CD4-positive, alpha-beta T cell treated with Interleukin-6 for 4 hours (primary cell): ENCODE measurements at regions not wholly inside any gene's neighbourhood (a gene's known extent, or its start where the extent isn't known, plus 50 kb on each side); places are given as distances from the start of the nearest gene placed in this dataset.

Experiments
- DNase-seq: peaks from one replicate; pipeline ENCODE4 v3.0.0-alpha.2; 2020; ENCODE audit warnings: mixed read lengths

GRCh38 chr13:62092536-62092935, 676.9 kb upstream of the PCDH20 start:
- DNase-seq = no peak

GRCh38 chr13:62088165-62088564, 672.5 kb upstream of the PCDH20 start:
- no peak for DNase-seq

GRCh38 chr13:62087124-62087523, 671.5 kb upstream of the PCDH20 start:
- no peak for DNase-seq

- no peak for DNase-seq
Observed at GRCh38 chr13:62085337-62086229, 669.9 kb upstream of the PCDH20 start.

DNA sequence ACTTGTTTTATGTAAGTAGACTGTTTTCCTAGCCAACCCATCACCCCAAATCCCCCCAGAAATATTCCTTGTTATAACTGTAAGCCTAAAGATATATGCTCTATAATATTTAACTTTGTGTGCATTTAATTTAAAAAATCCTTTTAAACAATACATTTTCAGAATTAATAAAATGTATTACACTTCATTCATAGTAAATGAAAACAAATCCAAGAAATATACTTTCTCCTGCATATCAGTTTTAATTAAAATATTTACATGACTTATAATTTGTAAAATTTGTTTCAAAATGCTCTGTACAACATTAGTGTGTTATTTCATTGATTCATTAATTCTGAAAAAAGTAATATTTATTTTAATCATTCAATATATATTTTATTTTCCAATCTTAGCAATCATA, 669.1 kb upstream of the PCDH20 start:
- no peak for DNase-seq

DNA sequence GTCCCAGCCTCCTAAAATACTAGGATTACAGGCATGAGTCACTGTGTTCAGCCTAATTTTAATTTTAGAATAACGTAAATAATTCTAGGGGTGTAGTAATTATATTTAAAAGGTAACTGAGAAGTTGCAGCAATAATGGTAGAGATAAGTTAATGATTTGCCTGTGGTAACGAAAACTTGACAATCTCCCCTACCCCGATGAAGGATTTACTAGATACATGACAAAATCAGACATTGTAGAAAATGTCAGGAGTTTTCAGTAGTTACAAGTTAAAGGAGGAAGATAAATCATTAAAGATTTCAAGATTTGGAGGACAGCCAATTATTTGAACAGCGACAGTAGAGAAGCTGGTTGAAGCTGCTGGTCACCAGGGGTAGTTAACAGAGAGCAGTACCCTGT, 652.2 kb upstream of the PCDH20 start:
- no peak for DNase-seq

- no peak for DNase-seq
Observed at GRCh38 chr13:62065016-62065415, 649.4 kb upstream of the PCDH20 start.

GRCh38 chr13:62061751-62062150, 646.1 kb upstream of the PCDH20 start:
- DNase-seq = no peak

DNA sequence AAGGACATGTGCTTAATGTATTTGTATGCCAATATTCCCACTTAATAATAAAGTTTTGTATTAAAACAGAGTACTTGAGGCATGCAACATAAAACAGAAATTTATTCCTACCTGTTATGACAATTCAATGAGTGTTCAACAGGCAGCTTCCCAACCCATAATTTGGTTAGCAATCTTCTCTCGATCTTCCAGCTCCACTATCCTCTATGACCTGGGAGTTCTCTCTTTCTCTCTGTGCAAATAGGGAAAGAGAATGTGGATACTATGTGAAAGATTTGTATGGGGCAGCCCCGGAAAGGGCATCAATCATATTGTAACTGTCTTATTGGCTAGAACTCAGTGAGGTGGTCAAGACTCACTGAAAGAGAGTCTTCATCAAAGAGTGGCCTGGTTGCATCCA, 644.9 kb upstream of the PCDH20 start:
- DNase-seq = no peak

DNA sequence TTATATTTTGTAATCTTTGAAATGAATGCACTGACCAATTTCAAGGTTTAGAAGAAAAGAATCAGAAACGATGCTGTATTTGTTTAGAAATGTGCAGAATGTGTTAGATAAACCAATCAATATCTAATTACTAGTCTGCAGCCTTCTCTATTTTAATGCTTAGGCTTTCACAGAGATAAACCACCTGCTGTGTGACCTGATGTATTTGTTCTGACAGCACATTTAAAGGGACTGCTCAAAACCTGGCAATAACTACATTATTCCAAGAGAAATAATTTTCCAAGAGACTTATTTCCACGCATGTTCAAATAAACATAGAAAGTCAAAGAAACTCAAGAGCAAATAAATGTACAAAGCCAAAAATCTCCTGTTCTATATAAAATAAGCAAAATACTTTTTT, 641.6 kb upstream of the PCDH20 start:
- no peak for DNase-seq

GRCh38 chr13:62049992-62050391, 634.3 kb upstream of the PCDH20 start:
- DNase-seq = no peak

DNA sequence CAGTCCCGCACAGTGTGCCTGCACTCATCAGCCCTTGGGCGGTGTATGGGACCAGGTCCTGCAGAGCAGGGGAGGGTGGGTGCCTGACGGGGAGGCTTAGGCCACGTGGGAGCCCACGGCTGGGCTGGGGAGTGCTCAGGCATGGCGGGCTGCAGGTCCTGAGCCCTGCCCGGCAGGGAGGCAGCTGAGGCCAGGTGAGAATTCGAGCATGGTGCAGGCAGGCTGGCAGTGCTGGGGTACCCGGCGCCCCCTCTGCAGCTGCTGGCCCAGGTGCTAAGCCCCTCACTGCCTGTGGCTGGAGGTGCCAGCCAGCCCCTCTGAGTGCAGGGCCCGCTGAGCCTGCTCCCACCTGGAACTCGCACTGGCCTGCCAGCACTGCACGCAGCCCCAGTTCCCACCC, 630.9 kb upstream of the PCDH20 start:
- no peak for DNase-seq

- DNase-seq = no peak
Observed at GRCh38 chr13:62043600-62043999, 628.0 kb upstream of the PCDH20 start.

DNA sequence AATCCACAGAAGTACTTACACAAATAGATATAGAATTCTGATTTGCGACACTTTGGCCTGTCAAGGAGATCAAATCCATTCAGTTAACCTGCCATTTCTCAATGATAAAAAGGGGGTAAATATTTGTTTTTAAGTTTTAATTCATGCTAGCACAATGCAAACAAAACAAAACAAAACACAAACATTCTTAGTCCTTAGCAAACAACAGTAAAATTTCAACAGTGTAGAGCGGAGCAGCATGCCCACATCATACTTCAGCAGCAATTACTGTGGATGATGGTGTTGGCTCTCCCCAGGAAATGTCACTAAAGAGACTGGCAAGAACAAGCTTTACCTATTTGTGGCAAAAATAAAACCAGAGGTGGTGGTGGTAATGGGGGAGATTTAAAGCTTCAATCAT, 625.2 kb upstream of the PCDH20 start:
- no peak for DNase-seq

GRCh38 chr13:62040078-62040477, 624.4 kb upstream of the PCDH20 start:
- no peak for DNase-seq

DNA sequence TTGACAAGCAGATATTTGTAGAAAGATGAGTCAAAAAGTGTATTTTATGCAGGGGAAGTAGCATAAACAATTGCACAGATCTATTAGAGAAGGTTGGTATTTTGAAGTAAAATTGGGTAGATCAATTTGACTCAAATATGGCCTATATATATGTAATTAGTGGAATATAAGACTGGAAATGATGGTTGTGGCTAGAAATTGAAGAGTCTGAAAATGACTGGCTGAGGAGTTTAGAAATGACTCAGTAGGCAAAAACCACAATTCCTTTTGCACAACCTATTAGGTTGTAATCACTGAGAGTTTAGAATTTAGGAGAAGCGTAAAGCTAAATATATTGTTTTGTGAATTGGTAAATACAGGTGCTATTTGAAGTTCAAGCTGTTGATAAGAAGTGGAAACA, 622.6 kb upstream of the PCDH20 start:
- no peak for DNase-seq

DNA sequence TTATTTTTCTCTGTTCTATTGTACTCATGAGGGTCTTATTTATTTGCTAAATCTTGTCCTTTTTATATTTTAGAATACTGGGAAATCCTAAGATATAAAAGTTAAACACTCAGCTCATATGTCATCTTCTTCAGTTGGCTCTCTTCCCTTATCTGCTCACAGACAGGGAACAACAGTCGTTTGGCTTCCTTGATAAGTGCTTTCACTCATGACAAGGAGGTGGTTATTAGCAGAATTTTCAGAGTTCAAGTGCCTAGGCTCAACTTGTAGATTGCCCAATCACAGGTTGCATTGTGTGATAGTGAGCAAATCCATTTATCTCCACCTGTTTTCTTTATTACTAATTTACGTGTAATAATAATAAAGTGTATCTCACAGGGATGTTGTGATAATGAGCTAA, 620.3 kb upstream of the PCDH20 start:
- no peak for DNase-seq

- DNase-seq = no peak
Observed at GRCh38 chr13:62033934-62034333, 618.3 kb upstream of the PCDH20 start.

GRCh38 chr13:62022369-62022768, 606.7 kb upstream of the PCDH20 start:
- no peak for DNase-seq

DNA sequence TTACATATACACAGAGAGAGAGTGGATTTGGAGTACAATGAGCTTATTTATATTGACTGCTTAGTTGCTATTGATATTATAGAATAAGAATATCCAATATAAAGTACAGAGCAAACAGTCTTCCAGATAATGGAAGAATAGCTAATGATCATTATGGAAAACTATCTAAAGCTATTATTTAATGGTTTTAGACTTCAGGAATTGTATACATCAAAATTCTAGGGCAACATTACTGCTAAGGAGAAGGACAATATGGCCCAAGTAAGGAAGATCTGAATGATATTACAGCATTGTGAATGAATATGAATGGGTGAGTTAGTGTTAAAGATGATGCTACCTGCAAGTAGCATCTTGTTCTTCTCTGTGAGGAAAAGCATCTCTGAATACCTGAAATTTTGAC, 604.2 kb upstream of the PCDH20 start:
- no peak for DNase-seq

DNA sequence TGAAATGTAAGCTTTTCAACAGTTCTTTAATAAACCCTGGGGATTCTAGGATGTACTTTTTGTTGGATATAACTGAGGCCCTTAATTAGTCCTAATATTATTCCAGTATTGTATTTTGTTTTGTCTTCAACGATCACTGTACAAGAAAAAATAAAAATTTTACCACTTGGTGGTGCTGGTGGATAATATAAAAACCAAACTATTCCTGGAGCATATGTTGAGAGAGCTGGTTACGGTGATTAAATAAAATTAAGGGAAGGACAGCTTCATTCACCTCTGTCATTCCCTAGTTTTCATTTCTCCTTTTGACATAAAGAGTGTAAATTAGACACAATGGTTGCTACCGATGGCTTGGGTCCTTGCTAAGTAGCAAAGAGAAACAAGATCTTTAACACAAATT, 598.6 kb upstream of the PCDH20 start:
- DNase-seq = no peak

DNA sequence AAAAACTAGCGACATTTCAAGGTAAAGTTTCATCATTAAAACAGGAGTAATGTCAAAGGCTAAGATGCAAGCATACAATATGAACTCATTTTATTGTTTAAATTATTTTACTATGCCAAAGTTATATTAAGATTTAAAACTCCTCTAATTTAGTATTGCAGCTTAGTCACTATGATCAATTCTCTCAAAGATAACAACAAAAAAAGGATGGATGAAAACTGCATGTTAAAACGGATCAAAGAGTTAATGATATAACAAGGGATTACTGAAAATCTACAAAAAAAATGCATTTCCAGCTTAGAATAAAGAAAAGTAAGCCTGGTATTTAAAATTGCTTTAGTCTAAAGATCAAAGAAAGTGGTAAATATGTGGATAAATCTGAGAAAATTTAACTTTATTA, 587.8 kb upstream of the PCDH20 start:
- DNase-seq = no peak

- no peak for DNase-seq
Observed at GRCh38 chr13:61994174-61994573, 578.5 kb upstream of the PCDH20 start.

GRCh38 chr13:61989978-61990377, 574.3 kb upstream of the PCDH20 start:
- no peak for DNase-seq

DNA sequence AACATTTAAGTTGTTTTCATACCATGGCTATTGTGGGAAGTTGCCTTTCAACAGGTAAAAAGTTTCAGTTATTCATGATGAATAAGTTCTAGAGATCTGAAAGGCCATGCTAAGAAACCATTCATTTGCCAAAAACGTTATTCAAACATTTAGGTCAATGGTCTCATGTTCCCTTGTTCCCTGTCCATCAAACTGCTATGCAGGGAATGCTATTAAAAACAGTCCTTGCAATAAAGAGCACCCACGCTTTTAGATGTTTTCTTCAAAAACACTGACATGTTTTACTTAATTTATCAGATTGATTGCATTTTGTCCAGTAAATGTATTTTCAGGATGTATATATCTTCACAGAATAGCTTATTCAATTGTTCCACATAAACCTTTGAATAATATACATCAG, 573.2 kb upstream of the PCDH20 start:
- no peak for DNase-seq
